ENCODE measurements at regions not wholly inside any gene's neighbourhood (a gene's known extent, or its start where the extent isn't known, plus 50 kb on each side); places are given as distances from the start of the nearest gene placed in this dataset.

- no peak overlapping the region for H3K4me3 ChIP-seq (ENCODE audit: low read depth, low read length)
- H3K27me3 ChIP-seq (ENCODE audit: control insufficient read depth, insufficient read depth, low read length): no peaks in the 10 kb centered on the region
- DNase-seq (ENCODE audit: low read depth): no peak
- no peaks in the 10 kb centered on the region for H3K36me3 ChIP-seq (ENCODE audit: control insufficient read depth, insufficient read depth, low read length)
- TF ChIP-seq, protein P1, sequence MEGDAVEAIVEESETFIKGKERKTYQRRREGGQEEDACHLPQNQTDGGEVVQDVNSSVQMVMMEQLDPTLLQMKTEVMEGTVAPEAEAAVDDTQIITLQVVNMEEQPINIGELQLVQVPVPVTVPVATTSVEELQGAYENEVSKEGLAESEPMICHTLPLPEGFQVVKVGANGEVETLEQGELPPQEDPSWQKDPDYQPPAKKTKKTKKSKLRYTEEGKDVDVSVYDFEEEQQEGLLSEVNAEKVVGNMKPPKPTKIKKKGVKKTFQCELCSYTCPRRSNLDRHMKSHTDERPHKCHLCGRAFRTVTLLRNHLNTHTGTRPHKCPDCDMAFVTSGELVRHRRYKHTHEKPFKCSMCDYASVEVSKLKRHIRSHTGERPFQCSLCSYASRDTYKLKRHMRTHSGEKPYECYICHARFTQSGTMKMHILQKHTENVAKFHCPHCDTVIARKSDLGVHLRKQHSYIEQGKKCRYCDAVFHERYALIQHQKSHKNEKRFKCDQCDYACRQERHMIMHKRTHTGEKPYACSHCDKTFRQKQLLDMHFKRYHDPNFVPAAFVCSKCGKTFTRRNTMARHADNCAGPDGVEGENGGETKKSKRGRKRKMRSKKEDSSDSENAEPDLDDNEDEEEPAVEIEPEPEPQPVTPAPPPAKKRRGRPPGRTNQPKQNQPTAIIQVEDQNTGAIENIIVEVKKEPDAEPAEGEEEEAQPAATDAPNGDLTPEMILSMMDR (IDR thresholded peaks at IDR 0.05; ENCODE audit: insufficient read depth, low read length, poor library complexity, severe bottlenecking): no peak
Measured at GRCh38 chr9:102587281-102587680, 407.9 kb upstream of the CYLC2 start.

- TF ChIP-seq, protein P1 (IDR thresholded peaks at IDR 0.05; ENCODE audit: insufficient read depth, low read length, poor library complexity, severe bottlenecking): no peak
- H3K36me3 ChIP-seq (ENCODE audit: control insufficient read depth, insufficient read depth, low read length): no peaks in the 10 kb centered on the region
- H3K4me3 ChIP-seq (ENCODE audit: low read depth, low read length): no peak overlapping the region
- no peaks in the 10 kb centered on the region for H3K27me3 ChIP-seq (ENCODE audit: control insufficient read depth, insufficient read depth, low read length)
- DNase-seq (ENCODE audit: low read depth): no peak
Measured at GRCh38 chr9:102569436-102569835, 425.7 kb upstream of the CYLC2 start.

DNA sequence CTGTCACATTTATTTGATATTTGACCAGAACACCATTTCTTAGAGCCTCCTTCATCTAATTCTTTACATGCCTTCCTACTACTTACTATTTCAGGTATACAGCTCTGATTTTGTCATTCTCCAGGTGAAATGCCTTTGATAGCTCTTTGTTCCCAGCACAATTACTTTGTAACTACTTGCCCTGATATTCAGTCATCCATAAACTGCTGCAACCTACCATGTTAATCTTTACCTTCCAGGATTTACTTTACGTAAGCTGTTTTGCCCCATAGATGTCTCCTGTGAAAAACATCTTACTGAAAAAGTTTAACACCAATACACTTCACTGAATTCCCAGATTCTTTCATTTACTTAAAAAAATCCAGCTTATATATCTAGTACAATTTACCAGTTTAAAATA lies 443.8 kb upstream of the CYLC2 start:
- peak; percentile 31 for DNase-seq (ENCODE audit: low read depth)

DNA sequence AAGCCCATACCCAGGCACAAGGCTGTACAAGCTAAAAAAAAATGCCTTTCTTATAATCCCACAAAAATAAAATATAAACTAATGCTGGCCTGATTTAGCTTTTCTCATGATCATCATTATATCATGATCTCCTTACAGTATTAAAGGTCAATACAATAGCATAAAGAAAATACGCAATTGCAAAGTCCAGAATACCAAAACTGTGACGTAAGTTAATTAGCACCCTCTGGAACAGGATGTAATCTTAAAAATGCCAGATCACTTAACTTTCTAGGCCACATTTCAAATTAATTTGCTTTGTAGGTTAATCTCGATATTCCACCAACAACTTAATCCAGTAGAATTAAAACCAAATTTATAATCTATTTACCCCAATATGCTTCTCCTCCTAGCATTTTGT lies 444.2 kb upstream of the CYLC2 start:
- Histone ChIP-seq H3K27me3 (ENCODE audit: control insufficient read depth, insufficient read depth, low read length) (no peaks in the 10 kb centered on the region), H3K36me3 (ENCODE audit: control insufficient read depth, insufficient read depth, low read length) (no peaks in the 10 kb centered on the region), H3K4me3 (ENCODE audit: low read depth, low read length) (no peak overlapping the region)
- TF ChIP-seq, protein P1 (IDR thresholded peaks at IDR 0.05; ENCODE audit: insufficient read depth, low read length, poor library complexity, severe bottlenecking): no peak
- DNase-seq (ENCODE audit: low read depth): no peak

More for the DNA sequence above, 443.8 kb upstream of the CYLC2 start:
- TF ChIP-seq, protein P1 (IDR thresholded peaks at IDR 0.05; ENCODE audit: insufficient read depth, low read length, poor library complexity, severe bottlenecking): no peak
- Histone ChIP-seq H3K27me3 (ENCODE audit: control insufficient read depth, insufficient read depth, low read length) (no peaks in the 10 kb centered on the region), H3K4me3 (ENCODE audit: low read depth, low read length) (no peak overlapping the region), H3K36me3 (ENCODE audit: control insufficient read depth, insufficient read depth, low read length) (no peaks in the 10 kb centered on the region)

- H3K36me3 ChIP-seq (ENCODE audit: control insufficient read depth, insufficient read depth, low read length): no peaks in the 10 kb centered on the region
- DNase-seq (ENCODE audit: low read depth): no peak
- H3K27me3 ChIP-seq (ENCODE audit: control insufficient read depth, insufficient read depth, low read length): no peaks in the 10 kb centered on the region
- no peak overlapping the region for H3K4me3 ChIP-seq (ENCODE audit: low read depth, low read length)
- TF ChIP-seq, protein P1 (IDR thresholded peaks at IDR 0.05; ENCODE audit: insufficient read depth, low read length, poor library complexity, severe bottlenecking): no peak
Measured at GRCh38 chr9:102550266-102550665, 444.9 kb upstream of the CYLC2 start.

- no peaks in the 10 kb centered on the region for H3K27me3 ChIP-seq (ENCODE audit: control insufficient read depth, insufficient read depth, low read length)
- no peaks in the 10 kb centered on the region for H3K36me3 ChIP-seq (ENCODE audit: control insufficient read depth, insufficient read depth, low read length)
- DNase-seq (ENCODE audit: low read depth): no peak
- TF ChIP-seq, protein P1 (IDR thresholded peaks at IDR 0.05; ENCODE audit: insufficient read depth, low read length, poor library complexity, severe bottlenecking): no peak
- no peak overlapping the region for H3K4me3 ChIP-seq (ENCODE audit: low read depth, low read length)
Measured at GRCh38 chr9:102534031-102534430, 461.1 kb upstream of the CYLC2 start.

Measured in kidney epithelial cell (primary cell).